HCT116 (cell line): ENCODE measurements at regions not wholly inside any gene's neighbourhood (a gene's known extent, or its start where the extent isn't known, plus 50 kb on each side); places are given as distances from the start of the nearest gene placed in this dataset.

Experiments
- ATAC-seq: fragments of 200-7000 bp; cut with Tn5 transposase; 2 replicates; pipeline ENCODE4 v1.9.1; 2020; ENCODE audit warnings: mild to moderate bottlenecking, moderate library complexity
- BruUV-seq: library from RNA; stranded (reverse); fragments of 400-500 nt; replicated peaks from 2 replicates; lab custom pipeline; 2021; lab: Mats Ljungman, UMichigan
- CTCF ChIA-PET: fragments of 300-600 bp; sonication (Branson Sonifier 250); formaldehyde crosslinking; loops from one replicate; lab custom pipeline; 2021; ENCODE audit warnings: antibody characterized with exemption; lab: Charles Lee
- POLR2A ChIA-PET: fragments of 300-600, 350-600 bp; sonication (Branson Sonifier 250); formaldehyde crosslinking; loops from one replicate; lab custom pipeline; 2021; ENCODE audit warnings: antibody characterized with exemption; lab: Charles Lee
- RAD21 ChIA-PET, 2 experiments: fragments of 300-600 bp; sonication (Branson Sonifier 250); formaldehyde crosslinking; loops; one replicate each; lab custom pipeline; 2023; ENCODE audit warnings: low total read pairs in 2 of 2; ENCODE audit not compliant: uncharacterized antibody in 2 of 2, unreplicated experiment in 2 of 2, low non-redundant PET in 1 of 2; lab: Charles Lee
- DNase-seq: peaks from one replicate; pipeline ENCODE4 v3.0.0-alpha.2; 2010; ENCODE audit warnings: low read depth, low spot score
- H2AFZ ChIP-seq: fragments of 200-600 bp; shearing (Covaris generic), sonication (generic); 2 replicates; pipeline ENCODE4 v1.6.1; 2017; ENCODE audit warnings: low read depth, mixed run types, mixed read lengths, antibody characterized with exemption, low read length; ENCODE audit not compliant: poor library complexity, severe bottlenecking
- H3K27ac ChIP-seq: 2 replicates; pipeline ENCODE4 v1.5.1; 2012; ENCODE audit warnings: low read depth, low read length
- H3K27me3 ChIP-seq: fragments of 200-600 bp; sonication (generic); 2 replicates; pipeline ENCODE4 v1.6.1; 2016; ENCODE audit warnings: mixed run types, low read length, mixed read lengths; ENCODE audit not compliant: insufficient read depth
- H3K36me3 ChIP-seq, 2 experiments: fragments of 200-500 bp in 1 of 2; fragments of 200-600 bp in 1 of 2; sonication (Bioruptor generic) in 1 of 2; sonication (generic) in 1 of 2; 2 replicates each; pipeline versions ENCODE4 v1.5.1 to v1.6.1; 2014 to 2016; ENCODE audit warnings: low read length in 2 of 2, inconsistent platforms in 1 of 2, mixed read lengths in 1 of 2, mixed run types in 1 of 2; ENCODE audit not compliant: insufficient read depth in 2 of 2, control insufficient read depth in 1 of 2
- H3K4me1 ChIP-seq, 2 experiments: fragments of 200-600 bp in 1 of 2; sonication (generic) in 1 of 2; 2 replicates each; pipeline versions ENCODE4 v1.5.1 to v1.6.1; 2012 to 2017; ENCODE audit warnings: low read length in 2 of 2, inconsistent platforms in 1 of 2, mild to moderate bottlenecking in 1 of 2, mixed read lengths in 1 of 2, mixed run types in 1 of 2, moderate library complexity in 1 of 2; ENCODE audit not compliant: insufficient read depth in 2 of 2, control insufficient read depth in 1 of 2
- H3K4me2 ChIP-seq: fragments of 200-600 bp; sonication (generic); 2 replicates; pipeline ENCODE4 v1.6.1; 2017; ENCODE audit warnings: mixed run types, low read length, mixed read lengths
- H3K4me3 ChIP-seq, 2 experiments: fragments of 200-600 bp in 1 of 2; sonication (generic) in 1 of 2; replicated peaks in 1 of 2; 2 replicates each; pipeline ENCODE4 v1.5.1; 2011 to 2016; ENCODE audit warnings: low read length in 2 of 2, control low read depth in 1 of 2, low read depth in 1 of 2, mild to moderate bottlenecking in 1 of 2, mixed read lengths in 1 of 2, mixed run types in 1 of 2
- H3K79me2 ChIP-seq: fragments of 200-600 bp; sonication (generic); 2 replicates; pipeline ENCODE4 v1.6.1; 2017; ENCODE audit warnings: mild to moderate bottlenecking, mixed run types, low read length, moderate library complexity, mixed read lengths; ENCODE audit not compliant: insufficient read depth
- H3K9ac ChIP-seq: fragments of 200-600 bp; sonication (generic); 2 replicates; pipeline ENCODE4 v1.6.1; 2016; ENCODE audit warnings: low read length, mixed read lengths
- H3K9me2 ChIP-seq: fragments of 200-600 bp; sonication (generic), shearing (Covaris generic); 2 replicates; pipeline ENCODE4 v1.6.1; 2017; ENCODE audit warnings: mixed run types, mild to moderate bottlenecking, moderate library complexity; ENCODE audit not compliant: insufficient read depth
- H3K9me3 ChIP-seq, 2 experiments: fragments of 200-500 bp in 1 of 2; fragments of 200-600 bp in 1 of 2; sonication (Bioruptor generic) in 1 of 2; sonication (generic) in 1 of 2; 2 replicates each; pipeline ENCODE4 v1.6.1; 2014 to 2017; ENCODE audit warnings: low read length in 2 of 2, mixed read lengths in 2 of 2, inconsistent platforms in 1 of 2, low read depth in 1 of 2, mild to moderate bottlenecking in 1 of 2, mixed run types in 1 of 2, moderate library complexity in 1 of 2; ENCODE audit not compliant: control insufficient read depth in 1 of 2, insufficient read depth in 1 of 2
- H4K20me1 ChIP-seq: fragments of 200-600 bp; sonication (generic), shearing (Covaris generic); 2 replicates; pipeline ENCODE4 v1.6.1; 2017; ENCODE audit warnings: mixed run types, mild to moderate bottlenecking, moderate library complexity; ENCODE audit not compliant: insufficient read depth
- ATF3 ChIP-seq: IDR thresholded peaks from 2 replicates; pipeline ENCODE4 v1.6.1; 2012
- CBX3 ChIP-seq: IDR thresholded peaks from 2 replicates; pipeline ENCODE4 v1.6.1; 2012; ENCODE audit warnings: low read depth
- CEBPB ChIP-seq: IDR thresholded peaks from 2 replicates; pipeline ENCODE4 v1.6.1; 2012; ENCODE audit warnings: low read depth
- CTCF ChIP-seq, 3 experiments: fragments of 200-600 bp in 1 of 3; sonication (generic) in 1 of 3; IDR thresholded peaks in 2 of 3; conservative IDR thresholded peaks in 1 of 3; 2 replicates each; pipeline ENCODE4 v1.5.1; 2012 to 2017; ENCODE audit warnings: low read depth in 2 of 3, low read length in 2 of 3, antibody characterized with exemption in 1 of 3, borderline replicate concordance in 1 of 3, control low read depth in 1 of 3, mild to moderate bottlenecking in 1 of 3, mixed read lengths in 1 of 3, mixed run types in 1 of 3, moderate library complexity in 1 of 3; ENCODE audit not compliant: insufficient read depth in 1 of 3
- ELF1 ChIP-seq: IDR thresholded peaks from 2 replicates; pipeline ENCODE4 v1.6.1; 2012; ENCODE audit warnings: low read depth, borderline replicate concordance
- EZH2 ChIP-seq: fragments of 200-600 bp; sonication (generic); IDR thresholded peaks from 2 replicates; pipeline ENCODE4 v1.6.1; 2017; ENCODE audit warnings: antibody characterized with exemption, mixed run types
- FOSL1 ChIP-seq: IDR thresholded peaks from 2 replicates; pipeline ENCODE4 v1.6.1; 2012; ENCODE audit warnings: low read depth
- JUND ChIP-seq: IDR thresholded peaks from 2 replicates; pipeline ENCODE4 v1.6.1; 2012
- MAX ChIP-seq: IDR thresholded peaks from 2 replicates; pipeline ENCODE4 v1.6.1; 2012
- POLR2AphosphoS5 ChIP-seq: IDR thresholded peaks from 2 replicates; pipeline ENCODE4 v1.6.1; 2011; ENCODE audit warnings: mild to moderate bottlenecking, low read depth, low read length, moderate library complexity
- RAD21 ChIP-seq: IDR thresholded peaks from 2 replicates; pipeline ENCODE4 v1.6.1; 2012; ENCODE audit warnings: low read depth, mild to moderate bottlenecking
- SIN3A ChIP-seq: IDR thresholded peaks from 2 replicates; pipeline ENCODE4 v1.6.1; 2012; ENCODE audit warnings: low read depth
- SRF ChIP-seq: IDR thresholded peaks from 2 replicates; pipeline ENCODE4 v1.6.1; 2012; ENCODE audit warnings: low read depth
- TCF7L2 ChIP-seq: IDR thresholded peaks from 2 replicates; pipeline ENCODE4 v1.7.0; 2011; ENCODE audit warnings: borderline replicate concordance, inconsistent platforms; ENCODE audit not compliant: insufficient read depth, insufficient read length; ENCODE audit errors: extremely low read depth
- YY1 ChIP-seq: IDR thresholded peaks from 2 replicates; pipeline ENCODE4 v1.6.1; 2011; ENCODE audit warnings: low read length, low read depth, moderate library complexity, mild to moderate bottlenecking; ENCODE audit not compliant: insufficient replicate concordance; ENCODE audit errors: extremely low read depth
- ZBTB33 ChIP-seq: IDR thresholded peaks from 2 replicates; pipeline ENCODE4 v1.6.1; 2011; ENCODE audit warnings: mild to moderate bottlenecking, low read length, moderate library complexity; ENCODE audit not compliant: insufficient replicate concordance; ENCODE audit errors: extremely low read depth
- ZFX ChIP-seq: fragments of 450-650 bp; IDR thresholded peaks from 2 replicates; pipeline ENCODE4 v1.6.1; 2017
- ZNF274 ChIP-seq: fragments of 200-500 bp; sonication (Bioruptor generic); IDR thresholded peaks from 2 replicates; pipeline ENCODE4 v1.6.1; 2014; ENCODE audit warnings: mild to moderate bottlenecking, low read depth, low read length, inconsistent platforms
- intact Hi-C: fragments of 100-400 bp; cut with micrococcal nuclease; formaldehyde crosslinking; loops from 2 replicates; pipeline ENCODE4 v1.10.0; 2022

- RAD21 ChIA-PET = no interaction called here
- Histone ChIP-seq H3K27me3 (no peaks in the 10 kb centered on the region), H3K36me3 (no peaks in the 10 kb centered on the region), H3K9me3 (no peaks in the 10 kb centered on the region), H2AFZ (no peak overlapping the region), H3K27ac (no peak overlapping the region), H3K4me3 (no peak overlapping the region), H3K4me1 (no peaks in the 10 kb centered on the region), H3K79me2 (no peaks in the 10 kb centered on the region), H3K9me2 (no peaks in the 10 kb centered on the region), H3K4me2 (no peak overlapping the region), H4K20me1 (no peaks in the 10 kb centered on the region), H3K9ac (no peak overlapping the region)
- intact Hi-C loops = no loop called here
- no peak for DNase-seq
- ATAC-seq = no peak
- BruUV-seq = no TSS peak
- POLR2A ChIA-PET = no interaction called here
- TF ChIP-seq EZH2 (no peak), RAD21 (no peak), CEBPB (no peak), JUND (no peak), TCF7L2 (no peak), CBX3 (no peak), POLR2AphosphoS5 (no peak), MAX (no peak), FOSL1 (no peak), SRF (no peak), CTCF (IDR thresholded peaks at IDR 0.05 in 2 of 3, conservative IDR thresholded peaks at IDR 0.05 in 1 of 3; ENCODE audit: borderline replicate concordance in 1 of 3, insufficient read depth in 1 of 3, low read depth in 2 of 3, low read length in 2 of 3) (no peak), SIN3A (no peak), ELF1 (no peak), ZBTB33 (no peak), ZNF274 (no peak), ATF3 (no peak), YY1 (no peak), ZFX (no peak)
- CTCF ChIA-PET = no interaction called here
Measured at GRCh38 chr1:83554174-83554573, 444.8 kb downstream of the TTLL7 start.
